NT2/D1 (cell line): ENCODE measurements at regions not wholly inside any gene's neighbourhood (a gene's known extent, or its start where the extent isn't known, plus 50 kb on each side); places are given as distances from the start of the nearest gene placed in this dataset.

ENCODE experiments used
- SUZ12 ChIP-seq: IDR thresholded peaks from 2 replicates; pipeline ENCODE4 v1.6.1; 2011; ENCODE audit not compliant: insufficient read length, insufficient read depth; ENCODE audit errors: extremely low read depth
- YY1 ChIP-seq: IDR thresholded peaks from 2 replicates; pipeline ENCODE4 v1.6.1; 2011; ENCODE audit not compliant: insufficient read length, insufficient read depth

DNA sequence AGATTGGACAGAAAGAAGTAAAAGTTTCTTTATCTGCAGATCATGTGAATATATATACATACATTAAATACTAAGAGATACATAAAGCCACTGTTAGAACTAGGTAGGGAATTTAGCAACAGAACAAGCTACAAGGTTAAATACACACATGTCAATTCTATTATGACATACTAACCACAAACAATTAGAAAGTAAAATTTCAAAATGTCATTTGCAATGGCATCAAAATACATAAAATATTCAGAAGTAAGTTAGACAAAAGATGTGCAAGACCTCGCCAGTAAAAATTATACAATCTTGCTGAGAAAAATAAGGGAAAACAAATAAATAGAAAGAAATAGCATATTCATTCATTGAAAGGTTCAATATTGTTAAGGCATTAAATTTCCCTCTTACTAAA is 200.0 kb upstream of the HES1 start:
- TF ChIP-seq SUZ12: no peak
- no peak for TF ChIP-seq YY1
